ENCODE measurements at regions not wholly inside any gene's neighbourhood (a gene's known extent, or its start where the extent isn't known, plus 50 kb on each side); places are given as distances from the start of the nearest gene placed in this dataset.
"Not testable (repeated sequence)": the region's sequence is repeated elsewhere in the genome, so short reads cannot be mapped to it uniquely, and the experiment has no call there.

DNA sequence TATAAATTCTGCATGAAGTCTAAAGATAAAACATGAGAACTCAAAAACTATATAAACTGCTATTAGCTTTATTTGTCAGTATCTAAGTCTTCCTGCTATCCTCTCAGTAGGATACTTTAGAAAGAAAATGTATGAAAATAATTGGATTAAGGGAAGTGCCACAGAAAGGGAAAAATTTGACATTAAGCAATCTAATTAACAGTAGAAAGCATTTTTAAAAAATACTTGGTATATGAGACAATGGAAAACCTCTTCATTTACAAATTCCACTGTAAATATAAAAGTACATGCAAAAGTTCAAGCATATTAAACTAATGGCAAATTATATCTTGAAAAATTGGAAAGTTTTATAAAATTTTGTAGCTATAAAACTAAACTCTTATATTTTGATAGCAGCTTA lies 518.6 kb upstream of the NUDT12 start:
- no peak for DNase-seq

DNA sequence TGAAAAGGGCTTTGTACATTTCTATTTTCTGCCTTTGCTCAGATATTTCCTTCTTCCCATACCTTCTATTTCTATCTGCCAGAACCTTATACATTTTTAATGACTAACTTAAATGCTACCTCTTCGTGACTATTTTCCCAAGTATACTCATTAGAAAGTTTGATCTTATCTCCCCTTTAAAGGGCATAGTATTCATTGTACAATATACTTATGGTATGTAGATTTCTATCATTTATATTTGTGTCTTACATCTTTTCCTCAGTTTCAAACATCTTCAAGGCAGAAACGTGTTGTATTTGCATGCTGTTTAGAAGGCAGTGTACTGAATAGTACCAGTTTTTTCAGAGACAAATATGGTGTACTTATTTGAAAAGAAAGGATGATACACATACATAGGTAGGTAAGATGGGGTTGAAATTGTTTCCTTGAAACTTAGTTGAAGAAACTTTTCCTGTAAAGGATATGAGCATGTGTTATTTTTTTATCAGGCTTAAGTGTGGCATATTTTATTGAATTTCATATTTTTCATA lies 518.1 kb upstream of the NUDT12 start:
- DNase-seq, result no peak

DNA sequence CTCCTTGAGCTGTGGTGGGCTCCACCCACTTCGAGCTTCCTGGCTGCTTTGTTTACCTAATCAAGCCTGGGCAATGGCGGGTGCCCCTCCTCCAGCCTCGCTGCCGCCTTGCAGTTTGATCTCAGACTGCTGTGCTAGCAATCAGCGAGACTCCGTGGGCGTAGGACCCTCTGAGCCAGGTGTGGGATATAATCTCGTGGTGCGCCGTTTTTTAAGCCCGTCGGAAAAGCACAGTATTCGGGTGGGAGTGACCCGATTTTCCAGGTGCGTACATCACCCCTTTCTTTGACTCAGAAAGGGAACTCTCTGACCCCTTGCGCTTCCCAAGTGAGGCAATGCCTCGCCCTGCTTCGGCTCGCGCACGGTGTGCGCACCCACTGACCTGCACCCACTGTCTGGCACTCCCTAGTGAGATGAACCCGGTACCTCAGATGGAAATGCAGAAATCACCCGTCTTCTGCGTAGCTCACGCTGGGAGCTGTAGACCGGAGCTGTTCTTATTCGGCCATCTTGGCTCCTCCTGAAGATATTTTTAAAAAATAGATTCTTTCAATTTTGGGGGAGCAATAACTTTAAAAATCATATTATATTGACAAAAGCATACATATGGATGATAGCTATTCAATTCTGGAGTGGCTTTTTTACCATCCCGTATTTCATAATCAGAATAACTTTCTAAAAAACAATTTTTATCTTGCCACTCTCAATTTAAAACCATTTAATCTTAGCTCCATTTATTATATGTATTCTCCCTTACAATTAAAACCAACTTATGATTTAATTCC lies 517.5 kb upstream of the NUDT12 start:
- DNase-seq, result not testable (repeated sequence)

DNA sequence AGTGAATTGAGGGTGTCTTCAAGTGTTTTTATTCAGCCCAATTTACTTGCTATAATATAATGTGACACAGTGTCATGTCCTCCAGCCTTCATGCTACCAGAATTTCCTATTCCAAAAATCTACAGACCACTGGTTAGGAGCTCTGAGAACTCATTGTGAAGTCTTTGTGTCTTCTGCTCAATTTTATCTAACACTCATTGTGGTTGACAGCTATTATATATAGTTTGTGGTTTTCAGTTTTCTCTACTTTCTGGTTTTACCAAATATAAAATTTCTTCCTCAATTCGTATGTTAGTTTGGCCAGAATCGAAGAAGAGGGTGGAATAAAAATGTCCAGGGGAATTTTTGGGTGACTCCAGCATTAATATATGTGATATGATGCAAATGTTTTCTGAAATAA lies 509.3 kb upstream of the NUDT12 start:
- no peak for DNase-seq

DNA sequence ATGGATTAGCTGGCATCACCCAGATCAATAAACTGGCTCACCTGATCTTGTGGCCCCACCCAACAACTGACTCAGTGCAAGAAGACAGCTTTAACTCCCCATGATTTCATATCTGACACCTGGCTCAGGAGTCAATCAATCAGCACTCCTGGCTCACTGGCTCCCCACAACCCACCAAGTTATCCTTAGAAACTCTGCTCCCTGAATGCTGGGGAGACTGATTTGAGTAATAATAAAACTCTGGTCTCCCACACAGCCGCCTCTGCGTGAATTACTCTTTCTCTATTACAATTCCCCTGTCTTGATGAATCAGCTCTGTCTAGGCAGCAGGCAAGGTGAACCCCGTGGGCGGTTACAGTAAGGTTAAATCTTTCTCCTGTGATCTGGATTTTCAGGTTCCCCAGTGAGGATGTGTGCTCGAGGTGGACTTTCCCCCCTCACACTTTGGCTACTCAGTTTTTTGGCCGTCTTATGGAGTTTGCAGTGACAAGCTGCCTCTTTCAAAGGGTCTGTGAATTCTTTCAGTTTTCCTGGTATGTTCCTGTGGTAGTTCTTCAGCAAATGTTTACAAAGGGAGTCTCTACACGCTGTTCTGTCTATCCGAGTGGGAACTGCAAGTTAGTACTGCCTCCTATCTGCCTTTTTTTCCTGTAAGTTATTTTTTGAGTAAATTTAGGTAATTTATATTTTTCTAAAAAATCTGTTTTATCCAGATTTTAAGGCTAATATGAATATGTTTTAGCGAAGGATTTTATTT lies 500.2 kb upstream of the NUDT12 start:
- DNase-seq, result no peak

DNA sequence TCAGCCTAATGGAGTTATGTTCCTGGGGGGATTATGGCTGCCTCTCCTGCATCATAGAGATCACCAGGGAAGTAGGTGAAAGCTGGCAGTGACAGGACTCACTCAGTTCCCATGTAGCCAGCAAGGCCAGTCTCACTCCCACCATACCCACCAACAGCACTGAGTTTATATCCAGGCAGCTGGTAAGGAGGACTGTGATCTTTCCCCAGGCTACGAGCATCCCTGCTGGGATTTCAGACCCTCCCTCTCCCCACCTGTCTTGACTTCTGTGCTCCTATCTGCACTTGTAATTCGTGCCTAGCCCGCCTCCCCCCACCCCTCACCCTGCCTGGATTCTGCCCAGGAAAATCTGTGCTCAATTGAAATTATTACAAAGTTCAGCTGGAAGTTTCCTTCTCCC lies 499.1 kb upstream of the NUDT12 start:
- DNase-seq, result no peak

DNA sequence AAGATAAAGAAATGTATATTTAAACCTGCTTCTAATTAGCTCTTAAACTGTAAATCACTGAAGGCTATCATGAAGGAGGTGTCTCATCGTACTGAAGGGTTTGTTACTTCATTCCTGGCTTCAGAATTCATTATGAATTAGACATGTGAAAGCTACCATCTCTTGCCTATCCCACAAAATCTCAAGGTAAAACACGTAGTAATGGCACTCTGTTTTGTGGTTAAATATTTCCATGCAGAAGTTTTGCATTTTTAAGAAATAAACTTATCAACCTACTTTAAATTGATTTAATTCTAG lies 490.7 kb upstream of the NUDT12 start:
- no peak for DNase-seq

DNA sequence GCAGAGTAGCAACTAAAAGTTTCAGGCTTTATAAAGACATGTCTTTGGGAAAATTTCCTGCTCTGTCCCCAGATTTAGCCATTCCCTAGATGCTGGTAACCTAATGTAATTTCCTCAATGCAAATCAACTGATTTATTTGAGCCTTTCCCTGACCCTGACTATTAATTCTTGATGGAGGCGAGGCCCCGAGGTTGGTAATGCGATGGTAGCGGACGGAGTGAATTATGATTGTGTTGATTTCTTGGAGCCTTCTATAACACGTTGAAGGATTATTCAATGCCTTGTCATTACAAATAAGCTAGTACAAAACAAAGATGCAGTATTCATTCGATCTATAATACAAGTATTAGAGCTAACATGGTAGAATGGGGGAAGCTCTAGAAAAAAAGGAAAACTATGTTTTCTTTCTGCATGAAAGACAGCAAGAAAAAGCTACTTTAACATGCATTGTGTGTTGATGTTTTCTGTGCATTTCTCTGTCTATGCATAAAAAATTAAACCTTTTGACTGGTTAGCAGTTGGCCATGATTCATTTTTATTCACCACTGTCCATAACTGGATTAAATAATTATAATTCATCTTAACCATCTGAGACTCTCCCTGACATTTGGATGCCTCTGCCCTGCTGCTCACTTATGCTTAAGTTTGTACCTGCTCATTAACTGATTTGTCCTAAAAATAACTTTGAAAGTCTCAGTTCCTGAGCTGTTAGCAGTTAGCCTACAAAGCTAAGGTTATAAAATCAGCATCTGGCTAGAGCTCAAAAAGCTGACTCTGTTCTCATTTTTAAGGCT lies 490.2 kb upstream of the NUDT12 start:
- no peak for DNase-seq

DNA sequence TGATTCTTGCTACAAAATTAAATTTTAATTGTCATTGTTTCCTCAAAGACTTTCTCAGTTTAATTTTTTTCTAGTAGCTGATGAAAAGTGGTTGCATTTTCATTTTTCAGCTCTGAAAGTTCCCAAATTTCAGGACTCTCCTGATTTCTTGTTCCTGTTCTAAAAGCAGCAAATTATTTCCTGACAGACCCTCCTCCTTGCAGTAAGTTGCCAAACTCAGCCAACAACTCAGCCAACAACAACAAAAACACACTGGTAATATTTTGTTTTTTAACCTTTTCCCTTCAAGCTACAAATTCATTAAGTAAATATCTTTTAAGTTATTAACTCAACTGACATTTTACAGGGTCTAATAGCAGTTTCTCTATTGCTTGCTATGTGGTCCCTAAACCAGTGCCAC lies 487.8 kb upstream of the NUDT12 start:
- DNase-seq, result no peak

DNA sequence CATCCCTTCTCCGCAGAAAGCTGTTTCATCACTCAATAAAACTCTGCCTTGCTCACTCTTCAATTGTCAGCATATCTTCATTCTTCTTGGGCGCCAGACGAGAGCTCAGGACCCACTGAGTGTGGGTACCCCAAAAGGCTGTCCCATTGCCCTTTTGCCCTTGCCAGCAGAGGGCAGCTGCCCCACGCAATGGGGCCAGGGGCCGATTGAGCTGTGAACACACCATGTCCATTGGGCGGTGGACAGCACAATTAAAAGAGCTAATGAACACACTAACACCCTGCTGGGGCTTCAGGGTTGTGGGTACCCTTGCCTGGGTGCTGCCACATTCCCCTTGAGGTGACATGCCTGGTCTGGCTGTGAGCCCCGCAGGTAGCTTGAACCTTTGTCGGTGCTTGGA lies 487.2 kb upstream of the NUDT12 start:
- no peak for DNase-seq

DNA sequence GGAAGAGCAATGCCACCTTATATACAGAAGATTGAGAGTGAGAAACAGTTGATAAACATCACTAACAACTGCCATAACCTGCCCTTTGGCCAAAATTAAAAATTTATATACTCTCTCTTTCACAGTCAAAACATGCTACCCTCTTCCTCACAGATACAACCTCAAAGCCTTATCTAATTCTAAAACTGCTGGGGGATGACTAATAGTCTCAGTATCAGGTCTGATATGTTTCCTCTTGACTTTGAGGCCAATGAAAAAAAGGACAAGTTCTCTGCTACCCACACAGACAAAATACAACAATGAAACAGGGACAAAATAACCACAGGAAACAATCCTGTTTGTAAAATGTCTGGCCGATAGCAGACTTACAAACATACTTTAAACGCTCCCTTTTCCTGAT lies 485.6 kb upstream of the NUDT12 start:
- no peak for DNase-seq

DNA sequence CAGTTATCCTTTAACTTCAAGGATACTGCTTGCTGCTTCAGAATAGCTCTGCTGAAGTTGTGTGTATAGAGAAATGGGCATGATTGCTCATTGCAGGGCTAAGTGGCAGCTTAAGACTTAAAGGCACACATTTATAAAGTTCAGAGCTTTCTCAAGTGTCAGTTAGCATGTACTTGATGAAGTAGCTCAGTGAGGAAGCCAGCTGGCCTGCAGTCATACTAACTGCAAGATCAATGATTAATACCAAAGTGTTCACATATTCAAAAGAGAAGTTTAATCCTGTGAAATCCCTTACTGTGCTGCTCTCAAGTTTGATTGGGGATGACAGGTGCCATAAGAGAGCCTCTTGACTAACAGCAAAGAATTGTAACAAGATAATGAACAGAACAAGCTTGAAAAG lies 483.4 kb upstream of the NUDT12 start:
- no peak for DNase-seq

DNA sequence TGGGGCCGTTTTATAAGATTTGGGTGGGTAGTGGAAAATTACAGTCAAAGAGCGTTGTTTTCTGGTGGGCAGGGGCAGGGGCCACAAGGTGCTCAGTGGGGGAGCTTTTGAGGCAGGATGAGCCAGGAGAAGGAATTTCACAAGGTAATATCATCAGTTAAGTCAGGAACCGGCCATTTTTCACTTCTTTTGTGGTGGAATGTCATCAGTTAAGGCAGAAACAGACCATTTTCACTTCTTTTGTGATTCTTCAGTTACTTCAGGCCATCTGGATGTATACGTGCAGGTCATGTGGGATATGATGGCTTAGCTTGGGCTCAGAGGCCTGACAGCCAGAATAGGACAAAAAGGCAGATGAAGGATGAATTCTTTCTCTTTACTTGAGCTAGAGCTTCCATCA lies 477.3 kb upstream of the NUDT12 start:
- DNase-seq, result not testable (repeated sequence)

DNA sequence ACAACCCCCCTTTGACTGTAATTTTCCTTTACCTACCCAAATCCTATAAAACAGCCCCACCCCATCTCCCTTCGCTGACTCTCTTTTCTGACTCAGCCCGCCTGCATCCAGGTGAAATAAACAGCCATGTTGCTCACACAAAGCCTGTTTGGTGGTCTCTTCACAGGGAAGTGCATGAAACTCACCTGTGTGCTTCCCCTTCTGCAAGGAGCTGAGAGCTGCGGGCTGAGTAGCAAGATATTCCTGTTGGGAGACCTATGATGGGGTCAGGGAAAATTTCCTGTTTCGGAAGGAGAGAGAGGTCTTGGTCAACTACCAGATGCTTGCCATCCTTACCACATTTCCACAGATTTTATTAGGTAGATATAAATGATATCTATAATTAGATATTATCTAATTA lies 474.5 kb upstream of the NUDT12 start:
- not testable (repeated sequence) for DNase-seq

DNA sequence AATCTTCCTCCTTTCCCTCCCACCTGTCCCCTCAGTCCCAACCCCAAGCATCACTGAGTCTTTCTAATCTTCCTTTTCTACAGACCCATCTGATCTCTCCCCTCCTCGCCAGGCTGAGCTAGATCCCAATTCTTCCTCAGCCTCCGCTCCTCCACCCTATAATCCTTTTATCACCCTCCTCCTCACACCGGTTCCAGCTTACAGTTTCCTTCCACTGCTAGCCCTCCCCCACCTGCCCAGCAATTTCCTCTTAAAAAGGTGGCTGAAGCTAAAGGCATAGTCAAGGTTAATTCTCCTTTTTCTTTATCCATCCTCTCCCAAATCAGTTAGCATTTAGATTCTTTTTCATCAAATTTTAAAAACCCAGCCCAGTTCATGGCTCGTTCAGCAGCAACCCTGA lies 470.6 kb upstream of the NUDT12 start:
- DNase-seq, result not testable (repeated sequence)

DNA sequence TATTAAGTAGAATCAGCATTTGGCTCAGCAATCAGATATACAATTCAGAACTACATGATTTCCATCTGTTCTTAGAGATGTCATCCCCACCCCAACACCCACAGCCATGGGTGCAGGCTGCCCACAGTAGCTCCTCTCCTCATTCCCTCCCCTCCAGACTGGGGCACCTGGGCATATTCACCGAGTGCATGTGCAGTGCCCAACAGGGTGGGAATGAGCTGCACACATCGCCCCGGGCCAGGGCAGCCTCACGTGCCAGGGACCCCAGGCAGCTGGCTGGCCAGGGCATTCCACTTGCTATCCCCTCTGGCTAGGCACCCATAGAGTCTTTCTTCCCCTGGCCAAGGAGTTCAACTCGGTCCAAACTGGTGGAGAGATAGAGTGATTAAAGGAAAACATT lies 461.9 kb upstream of the NUDT12 start:
- no peak for DNase-seq

DNA sequence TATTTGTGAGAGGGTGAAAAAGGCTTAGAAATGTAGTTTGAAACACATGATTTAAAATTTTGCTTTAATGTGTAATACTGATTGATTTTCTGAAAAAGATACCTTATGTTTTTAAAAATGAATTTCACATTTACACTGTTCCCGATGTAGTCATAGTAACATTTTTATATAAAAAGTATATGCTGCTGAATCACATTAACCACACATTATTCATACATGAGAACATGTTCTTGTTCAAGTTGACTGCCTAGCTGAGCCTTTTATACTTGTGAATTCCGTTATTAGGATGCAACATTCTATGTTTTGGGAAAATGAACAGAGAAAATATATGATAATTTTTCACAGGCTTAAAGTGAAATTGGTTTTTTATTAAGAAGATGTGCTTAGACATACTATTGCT lies 461.1 kb upstream of the NUDT12 start:
- no peak for DNase-seq

DNA sequence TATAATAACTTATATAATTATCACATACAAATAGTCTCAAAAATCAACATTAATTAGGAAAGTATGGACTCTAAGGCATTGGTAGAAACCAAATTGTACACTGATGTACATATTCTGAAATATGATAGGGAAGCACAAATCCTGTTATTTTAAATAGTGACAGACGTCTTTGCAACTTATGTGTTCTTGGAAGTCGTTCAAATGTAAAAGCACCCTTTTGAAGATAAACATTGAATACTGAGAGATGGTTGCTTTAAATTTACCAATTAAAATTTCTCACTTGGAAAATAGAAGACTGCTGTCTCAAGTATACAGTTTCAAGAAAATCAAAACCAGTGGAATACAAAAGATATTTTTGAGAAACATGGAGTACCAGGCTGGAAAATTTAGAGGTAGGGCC lies 457.4 kb upstream of the NUDT12 start:
- DNase-seq, result no peak

DNA sequence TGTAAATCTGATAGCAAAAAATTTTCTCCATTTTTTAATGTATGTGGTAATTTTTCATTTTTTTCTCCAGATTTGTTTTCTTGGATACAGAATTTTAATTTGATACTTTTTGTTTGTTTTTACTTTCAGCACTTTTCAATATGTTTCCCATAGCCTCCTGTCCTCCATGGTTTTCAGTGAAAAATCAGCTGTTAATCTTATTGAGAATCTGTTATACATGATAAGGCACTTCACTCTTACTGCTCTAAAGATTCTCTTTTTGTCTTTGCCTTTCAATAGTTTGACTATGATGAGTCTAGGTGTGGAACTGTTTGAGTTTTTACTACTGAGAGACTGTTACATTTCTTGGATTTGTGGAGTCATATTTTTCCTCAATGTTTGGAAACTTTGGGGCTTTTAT lies 455.7 kb upstream of the NUDT12 start:
- no peak for DNase-seq

DNA sequence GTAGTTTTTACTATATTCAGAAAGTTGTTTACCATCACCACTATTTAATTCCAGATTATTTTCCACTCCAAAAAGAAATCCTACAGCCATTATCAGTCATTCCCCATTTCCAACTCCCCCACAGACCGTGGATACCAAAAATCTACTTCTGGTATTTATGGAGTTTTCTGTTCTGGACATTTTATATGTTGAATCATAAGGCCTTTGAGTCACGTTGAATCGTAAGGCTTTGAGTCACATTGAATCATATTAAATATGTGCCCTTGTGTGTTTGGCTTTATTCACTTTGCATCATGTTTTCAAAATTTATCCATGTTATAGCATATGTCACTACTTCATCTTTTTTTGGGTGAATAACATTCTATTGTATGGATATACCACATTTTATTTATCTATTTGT lies 454.1 kb upstream of the NUDT12 start:
- no peak for DNase-seq

DNA sequence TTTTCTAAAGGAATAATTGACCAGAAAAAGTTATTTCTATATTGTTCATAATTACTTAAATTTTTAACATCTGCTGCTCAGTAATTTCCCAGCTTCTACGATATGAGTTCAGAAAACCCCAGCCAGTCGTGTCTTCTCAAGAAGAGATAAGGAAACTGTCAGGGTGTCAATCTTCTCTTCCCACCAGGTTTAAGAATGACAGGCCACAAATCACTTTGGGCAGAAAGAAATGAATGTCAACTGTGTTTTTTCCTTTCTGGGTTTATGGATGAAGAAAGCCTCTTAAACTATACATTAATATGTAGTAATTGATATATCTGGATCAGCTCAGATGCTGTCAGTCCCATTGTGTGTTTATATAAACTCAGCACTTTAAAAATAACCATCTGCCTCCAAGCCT lies 453.2 kb upstream of the NUDT12 start:
- no peak for DNase-seq

DNA sequence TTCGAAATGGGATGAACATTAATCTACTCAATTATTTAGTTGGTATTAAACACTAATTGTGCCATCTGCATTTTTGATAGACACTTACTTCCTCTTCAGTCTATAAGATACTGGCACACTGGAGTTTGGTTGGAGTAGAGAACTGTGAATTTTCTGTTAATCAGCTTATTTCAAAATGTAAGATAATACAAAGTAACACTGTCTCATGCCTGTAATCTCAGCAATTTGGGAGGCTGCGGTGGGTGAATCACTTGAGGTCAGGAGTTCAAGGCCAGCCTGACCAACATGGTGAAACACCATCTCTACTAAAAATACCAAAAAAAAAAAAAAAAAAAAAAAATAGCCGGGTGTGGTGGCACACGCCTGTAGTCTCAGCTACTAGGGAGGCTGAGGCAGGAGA lies 440.2 kb upstream of the NUDT12 start:
- DNase-seq, result not testable (repeated sequence)

DNA sequence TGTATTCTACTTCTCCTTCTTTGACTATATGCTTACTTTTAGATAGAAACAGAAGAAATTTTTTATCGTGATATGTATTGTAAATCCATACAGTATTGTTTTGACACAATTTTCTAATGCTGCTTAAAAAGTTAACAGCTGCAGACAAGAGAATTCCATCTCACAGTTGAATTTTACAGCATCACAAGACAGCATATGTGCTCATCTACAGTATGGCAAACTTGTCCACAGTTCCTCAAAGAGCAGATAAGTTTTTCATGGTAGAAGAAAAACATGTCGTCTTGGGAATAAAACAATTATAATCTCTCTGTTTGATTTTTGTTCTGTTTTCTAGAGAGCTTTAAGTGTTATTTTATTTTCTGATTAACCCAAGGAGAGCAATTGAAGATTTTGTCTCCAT lies 438.5 kb upstream of the NUDT12 start:
- no peak for DNase-seq

DNA sequence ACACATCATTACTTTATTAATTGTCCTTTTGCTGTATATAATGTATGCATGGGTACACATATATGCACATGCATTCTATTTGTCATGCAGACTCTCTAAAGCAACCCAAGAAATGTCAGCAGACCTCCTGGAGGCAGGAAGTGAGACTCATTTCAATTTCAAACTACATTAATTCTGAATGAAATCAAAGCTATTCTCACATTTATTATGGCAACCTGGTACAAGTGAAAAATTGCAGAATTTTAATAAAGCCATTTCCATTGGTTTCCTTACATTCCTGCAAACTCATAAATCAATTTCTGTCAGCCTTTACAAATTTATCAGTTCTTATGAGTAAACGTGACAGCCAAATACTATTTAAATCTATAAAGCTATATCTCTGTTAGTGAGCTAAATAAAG lies 430.4 kb upstream of the NUDT12 start:
- no peak for DNase-seq

All from GDM1 (cell line).